ENCODE measurements at regions not wholly inside any gene's neighbourhood (a gene's known extent, or its start where the extent isn't known, plus 50 kb on each side); places are given as distances from the start of the nearest gene placed in this dataset.
A peak's percentile ranks its signal among the peaks of the same experiment; 100 is the strongest.

GRCh38 chr11:116233561-116233960, 539.2 kb downstream of the BUD13 start:
- DNase-seq: no peak

GRCh38 chr11:116232364-116232828, 540.4 kb downstream of the BUD13 start:
- DNase-seq: no peak

DNA sequence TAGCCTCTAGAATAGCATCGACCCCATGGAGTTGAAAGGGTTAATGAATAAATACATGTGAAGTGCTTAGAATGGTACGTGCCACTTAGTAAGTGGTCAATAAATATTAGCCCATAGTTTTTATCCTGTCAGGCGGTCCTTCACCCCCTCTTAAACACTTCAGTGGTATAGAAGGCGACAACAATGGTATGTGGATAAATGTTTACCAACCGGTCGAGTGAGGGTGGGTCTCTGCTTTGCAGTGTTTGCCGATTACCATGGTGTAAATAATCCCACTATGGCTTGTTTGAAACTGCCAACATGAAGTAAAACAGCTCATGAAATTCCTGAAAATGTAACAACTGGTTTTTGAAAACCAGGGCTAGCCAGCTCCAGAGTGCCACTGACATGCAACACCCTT, 541.2 kb downstream of the BUD13 start:
- DNase-seq: no peak

DNA sequence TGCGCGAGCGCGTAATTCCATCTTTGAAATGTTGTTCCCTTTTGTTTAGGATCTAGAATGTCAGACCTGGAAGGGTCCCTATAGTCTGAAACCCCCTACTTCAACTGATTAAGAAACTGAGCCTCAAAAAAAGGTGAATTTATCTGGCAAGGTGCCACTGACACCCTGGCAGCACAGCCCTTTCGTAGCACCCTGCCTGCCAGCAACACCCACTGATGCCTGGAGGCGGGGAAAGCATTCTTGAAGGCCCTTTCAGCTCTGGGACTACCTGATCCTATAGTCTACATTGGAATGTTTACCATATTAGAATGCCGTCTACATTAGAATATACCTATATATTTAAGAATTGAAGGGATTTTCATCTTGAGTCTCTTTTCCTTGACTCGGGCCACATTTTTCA, 542.3 kb downstream of the BUD13 start:
- DNase-seq: no peak

DNA sequence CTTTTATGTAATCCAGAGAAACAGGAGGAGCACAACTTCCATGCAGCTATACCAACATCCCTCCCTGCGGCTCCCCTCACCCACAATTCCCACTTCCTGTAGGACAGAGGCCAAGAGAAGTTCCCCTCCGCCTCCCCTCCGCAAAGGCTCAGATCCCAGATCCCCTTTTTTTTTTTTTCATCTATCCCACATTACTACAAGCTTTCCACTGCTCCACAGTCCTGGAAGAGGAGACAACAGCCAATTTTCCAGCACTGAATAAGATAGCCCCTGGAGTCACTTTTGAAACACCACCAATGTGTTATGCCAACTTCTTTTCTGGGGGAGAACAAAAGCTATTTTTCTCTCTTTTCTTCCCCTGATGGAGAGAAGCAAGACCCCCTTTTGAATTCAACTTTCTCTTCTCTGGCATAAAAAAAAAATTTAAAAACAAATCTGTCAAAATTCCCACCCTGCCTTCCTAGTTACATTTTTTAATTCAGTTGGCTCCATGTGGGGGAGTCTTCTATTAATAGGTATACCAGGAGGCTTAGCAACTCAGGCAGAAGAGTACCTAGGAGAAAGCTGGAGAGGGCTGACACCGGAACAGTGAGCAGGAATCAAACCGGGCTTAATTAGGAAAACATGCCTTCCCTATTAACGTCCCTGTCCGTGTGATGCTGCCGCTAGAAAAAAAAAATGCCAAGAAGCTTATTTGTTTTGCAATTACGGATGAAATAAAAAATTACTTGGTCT, 543.4 kb downstream of the BUD13 start:
- no peak for DNase-seq

DNA sequence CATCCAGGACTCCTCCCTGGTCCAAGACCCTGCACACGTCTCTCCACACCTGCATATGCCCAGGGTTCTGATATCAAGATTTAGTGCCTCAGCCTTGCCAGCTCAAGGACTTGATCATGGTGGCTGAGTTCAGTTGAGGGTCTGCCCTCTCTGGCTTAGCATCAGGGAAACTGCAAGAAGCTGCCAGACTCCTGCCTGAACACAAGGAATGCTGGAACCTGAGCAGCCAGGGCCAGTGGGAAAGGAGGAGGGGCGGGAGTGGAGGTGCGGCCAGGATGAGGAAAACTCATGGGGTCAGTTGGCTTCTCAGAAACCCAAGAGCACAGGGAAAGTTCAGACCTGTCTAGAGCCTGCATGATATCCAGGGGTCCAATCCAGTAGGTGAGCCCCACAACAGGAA, 546.1 kb downstream of the BUD13 start:
- no peak for DNase-seq

- DNase-seq: no peak
Measured at GRCh38 chr11:116225784-116226585, 546.8 kb downstream of the BUD13 start.

- no peak for DNase-seq
Measured at GRCh38 chr11:116225236-116225635, 547.6 kb downstream of the BUD13 start.

DNA sequence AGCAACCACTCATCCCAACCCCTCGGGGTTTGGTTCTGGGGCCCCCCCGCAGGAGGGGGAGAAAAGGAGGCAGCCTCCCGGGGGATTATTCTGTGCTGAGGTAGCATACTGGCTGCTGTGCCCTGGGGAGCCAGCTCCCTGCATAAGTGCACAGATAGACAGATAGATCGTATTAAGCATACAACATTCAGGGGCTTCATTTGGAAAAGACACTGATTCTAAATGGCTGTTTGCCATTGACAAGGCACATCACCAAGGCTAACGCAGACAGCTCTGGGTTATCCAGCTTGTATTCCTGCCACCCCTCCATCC, 547.9 kb downstream of the BUD13 start:
- DNase-seq: no peak

DNA sequence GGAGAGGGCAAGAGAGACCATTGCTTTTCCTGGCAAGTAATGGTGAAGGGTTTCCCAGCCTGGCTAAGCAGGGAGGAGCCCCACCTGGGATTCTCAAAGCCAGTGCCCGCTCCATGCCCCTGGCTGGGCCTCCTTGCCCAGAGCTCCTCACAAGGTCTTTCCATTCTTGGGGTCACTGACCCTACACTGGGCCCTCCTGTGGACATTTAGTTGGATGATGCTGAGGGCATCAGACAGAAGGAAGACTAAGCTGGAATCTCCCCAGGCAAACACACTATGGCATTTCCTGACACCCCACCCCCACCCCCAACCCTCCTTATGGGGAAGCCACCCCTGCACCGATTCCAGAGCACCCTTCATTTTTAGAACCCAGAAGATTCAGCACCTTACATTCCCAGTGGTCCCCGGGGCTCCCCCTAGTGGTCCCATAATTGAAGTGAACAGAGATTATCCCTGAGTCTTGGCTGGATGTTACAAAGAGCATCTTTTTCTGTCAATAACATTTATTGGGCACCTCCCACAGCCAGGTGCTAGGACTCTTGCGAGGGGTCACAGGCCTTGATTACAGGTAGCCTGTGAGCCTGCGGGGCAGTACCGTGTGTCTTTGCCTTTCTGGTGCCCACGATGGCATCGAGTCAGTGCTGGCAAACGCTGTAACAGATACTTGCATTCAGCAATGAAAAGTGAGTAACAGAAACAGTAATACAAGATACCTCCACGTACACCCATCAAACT, 548.5 kb downstream of the BUD13 start:
- DNase-seq: peak; percentile 8

DNA sequence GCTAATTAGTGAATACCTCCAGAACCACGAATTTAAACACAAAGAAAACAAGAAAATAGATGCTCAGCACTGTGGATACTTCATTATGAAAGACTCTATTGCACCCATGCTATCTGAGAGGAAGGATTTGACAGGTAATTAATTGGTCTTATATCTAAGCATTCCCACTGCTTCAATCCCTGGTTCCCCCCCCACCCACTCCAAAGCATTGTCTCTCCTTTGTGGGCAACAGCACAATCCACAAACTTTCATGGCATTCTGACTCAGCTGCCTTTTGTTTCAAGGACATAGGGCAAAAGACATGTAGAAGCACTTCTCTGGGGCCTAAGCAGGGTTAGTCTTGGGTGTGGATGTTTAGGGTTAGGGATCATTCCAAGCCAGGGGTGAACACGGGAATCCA, 551.4 kb downstream of the BUD13 start:
- no peak for DNase-seq

- peak; percentile 10 for DNase-seq
Measured at GRCh38 chr11:116219171-116219635, 553.6 kb downstream of the BUD13 start.

DNA sequence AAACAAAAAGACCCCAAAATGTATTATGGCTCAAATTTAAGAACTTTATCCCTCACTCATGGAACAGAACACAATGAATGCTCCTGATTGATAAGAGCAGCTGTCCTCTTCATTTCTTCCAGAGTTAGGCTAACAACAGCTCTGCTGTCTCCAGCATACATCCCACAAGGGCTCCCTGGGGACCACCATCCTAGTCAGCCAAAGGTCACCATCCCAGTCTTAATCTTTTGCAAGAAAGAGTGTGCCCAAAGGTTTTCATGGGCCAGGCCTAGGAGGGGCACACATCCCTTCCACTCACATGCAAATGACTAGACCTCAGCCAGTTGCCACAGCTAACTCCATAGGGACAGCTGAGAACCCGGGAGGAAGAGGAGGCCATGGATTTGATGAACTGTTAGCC, 555.3 kb downstream of the BUD13 start:
- no peak for DNase-seq

DNA sequence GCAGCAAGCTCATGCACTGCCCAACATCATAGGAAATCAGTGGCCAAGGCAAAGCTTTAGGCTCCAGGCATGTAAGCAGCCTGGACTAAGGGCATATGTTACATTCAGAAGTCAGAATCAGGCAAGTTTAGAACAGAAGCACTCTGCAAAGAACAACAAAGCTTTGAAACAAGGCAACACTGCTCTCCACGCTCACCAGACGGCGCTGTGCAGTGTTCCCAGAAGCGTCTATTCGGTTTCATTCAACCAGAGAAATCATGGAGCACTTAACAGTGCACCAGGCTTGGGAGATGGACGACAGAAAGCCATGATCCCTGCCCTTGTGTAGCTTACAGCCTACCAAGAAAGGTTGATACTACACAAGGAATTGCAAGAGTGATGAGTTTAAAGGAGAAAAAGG, 555.8 kb downstream of the BUD13 start:
- peak; percentile 13 for DNase-seq

- no peak for DNase-seq
Measured at GRCh38 chr11:116215471-116216113, 557.2 kb downstream of the BUD13 start.

GRCh38 chr11:116211147-116211546, 561.6 kb downstream of the BUD13 start:
- no peak for DNase-seq

GRCh38 chr11:116210663-116211062, 562.1 kb downstream of the BUD13 start:
- no peak for DNase-seq

DNA sequence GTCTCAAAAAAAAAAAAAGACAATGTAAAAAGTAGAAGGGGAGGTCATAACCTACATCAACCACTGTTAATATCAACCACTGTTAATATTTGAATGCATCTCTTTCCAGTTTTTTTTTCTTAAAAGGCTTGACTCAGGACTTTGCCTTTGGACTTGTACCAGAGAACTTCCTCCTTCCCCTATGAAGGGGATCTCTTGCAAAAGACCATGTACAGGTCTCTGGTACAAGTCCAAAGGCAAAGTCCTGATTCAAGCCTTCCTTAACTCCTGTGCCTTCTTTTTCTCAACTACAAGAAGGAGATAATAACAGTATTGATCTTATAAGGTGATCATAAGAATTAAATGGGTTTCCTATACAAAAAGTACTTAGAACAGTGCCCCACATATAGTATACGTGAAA, 563.5 kb downstream of the BUD13 start:
- DNase-seq: no peak

- peak; percentile 80 for DNase-seq
Measured at GRCh38 chr11:116207421-116208141, 565.2 kb downstream of the BUD13 start.

GRCh38 chr11:116207019-116207418, 565.8 kb downstream of the BUD13 start:
- no peak for DNase-seq

DNA sequence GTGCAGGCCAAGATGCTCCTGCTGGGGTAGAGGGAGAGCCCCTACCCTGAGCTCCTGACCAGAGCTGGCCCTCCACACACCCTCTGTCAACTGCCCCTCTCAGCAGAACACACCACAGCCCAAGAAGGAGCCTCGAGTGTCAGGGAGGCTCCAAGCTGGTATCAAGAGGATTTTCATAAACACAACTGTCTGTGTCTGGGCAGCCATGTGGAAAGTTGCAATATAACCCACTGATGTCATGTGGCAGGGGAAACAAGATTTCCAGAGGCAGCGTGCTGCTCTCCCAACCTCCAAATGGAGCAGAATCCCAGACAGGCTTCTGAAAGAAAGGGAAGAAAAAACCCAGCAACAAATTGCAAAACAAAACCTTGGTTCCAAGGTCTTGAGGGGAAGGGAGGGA, 569.9 kb downstream of the BUD13 start:
- no peak for DNase-seq

DNA sequence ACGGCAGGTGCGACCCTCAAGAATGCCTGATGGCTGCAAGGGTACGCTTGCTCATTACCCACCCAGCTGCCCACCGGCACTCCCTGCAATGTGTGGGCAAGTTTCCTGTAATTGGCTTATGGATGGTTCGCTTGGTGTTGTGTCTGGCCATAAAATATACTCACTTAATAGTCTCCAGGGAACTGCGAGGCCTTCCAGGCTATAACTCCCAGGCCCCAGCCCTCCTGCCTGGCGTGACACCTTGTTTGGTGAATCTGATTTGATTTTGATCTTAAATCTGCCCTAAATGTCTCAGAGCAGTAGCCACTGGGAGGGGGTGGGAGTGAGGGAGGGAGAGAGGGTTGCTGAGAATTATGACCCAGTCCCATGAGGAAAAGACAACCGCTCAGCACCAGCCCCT, 572.2 kb downstream of the BUD13 start:
- DNase-seq: no peak

GRCh38 chr11:116199182-116199581, 573.6 kb downstream of the BUD13 start:
- DNase-seq: peak; percentile 90

All from DMS153 (cell line).